Amniotic epithelial cell (primary cell): ENCODE measurements at regions not wholly inside any gene's neighbourhood (a gene's known extent, or its start where the extent isn't known, plus 50 kb on each side); places are given as distances from the start of the nearest gene placed in this dataset.
A peak's percentile ranks its signal among the peaks of the same experiment; 100 is the strongest.

Experiments used
- DNase-seq: peaks from one replicate; pipeline ENCODE4 v3.0.0-alpha.2; 2010; ENCODE audit warnings: low read depth

DNA sequence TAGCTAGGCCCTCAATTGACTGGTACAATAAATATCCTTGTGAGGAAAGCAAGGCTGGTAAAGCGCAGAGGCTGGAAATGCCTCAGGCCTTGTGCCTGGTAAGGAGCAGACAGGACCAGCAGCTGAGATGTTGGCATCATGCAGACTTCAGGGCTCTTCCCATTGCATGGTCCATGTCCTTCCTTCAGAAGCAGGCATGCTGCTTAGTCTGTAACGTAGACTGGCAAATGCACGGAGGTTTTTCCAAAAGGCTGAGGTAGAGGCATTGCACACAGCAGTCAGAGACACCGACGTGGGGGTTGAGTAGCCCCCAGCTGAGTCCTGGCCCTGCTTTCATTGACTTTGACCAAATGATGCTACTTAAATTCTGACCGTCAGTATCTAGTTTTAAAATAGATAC, 87.1 kb downstream of the ADRB2 start:
- no peak for DNase-seq

DNA sequence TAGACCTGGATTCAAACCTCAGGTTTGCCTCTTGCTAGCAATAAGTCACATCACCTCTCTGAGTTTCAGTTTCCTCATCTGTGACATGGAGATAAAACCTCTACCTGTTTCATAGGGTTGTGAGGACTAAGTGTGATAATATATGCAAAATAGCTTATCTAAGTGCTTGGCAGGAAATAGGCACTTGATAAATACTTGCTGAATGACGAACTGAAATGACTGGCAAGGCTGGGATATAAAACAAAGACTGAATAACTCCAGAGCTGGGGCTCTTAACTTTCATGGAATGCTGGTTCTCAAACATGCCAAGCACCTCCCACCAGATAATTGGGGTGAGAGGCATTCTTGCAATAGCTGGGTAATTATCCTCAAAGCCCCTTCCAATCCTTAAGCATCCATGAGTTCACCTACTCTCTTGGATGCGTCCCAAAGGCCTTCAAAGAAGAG, 87.6 kb downstream of the ADRB2 start:
- peak; percentile 83 for DNase-seq

DNA sequence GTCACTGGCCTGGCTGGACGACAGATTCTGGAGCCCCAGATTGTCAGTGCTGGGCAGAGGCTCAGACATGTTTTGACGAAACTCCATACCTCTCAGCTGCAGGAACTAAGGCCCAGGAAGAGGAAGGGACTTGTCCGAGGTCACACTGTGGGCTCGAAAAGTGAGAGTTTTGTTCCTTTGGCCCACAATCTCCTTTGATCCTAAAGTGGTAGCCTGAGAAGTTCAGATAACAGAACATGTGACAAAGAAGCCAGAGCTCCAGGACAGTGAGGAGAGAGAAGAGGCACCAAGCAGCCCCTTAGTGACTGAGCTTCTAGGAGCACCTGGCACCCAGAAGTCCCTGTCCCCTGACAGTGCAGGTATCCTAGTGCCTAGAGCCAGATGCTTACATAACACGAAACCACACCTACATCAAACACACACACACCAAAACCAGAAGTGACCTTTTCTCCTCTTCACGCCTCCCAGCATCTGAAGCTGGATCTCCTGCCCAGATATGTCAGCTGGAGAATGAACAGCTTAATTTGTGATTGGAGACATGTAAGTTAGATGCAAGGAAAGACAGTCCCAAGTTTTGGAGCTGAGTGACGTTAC, 88.9 kb downstream of the ADRB2 start:
- no peak for DNase-seq

DNA sequence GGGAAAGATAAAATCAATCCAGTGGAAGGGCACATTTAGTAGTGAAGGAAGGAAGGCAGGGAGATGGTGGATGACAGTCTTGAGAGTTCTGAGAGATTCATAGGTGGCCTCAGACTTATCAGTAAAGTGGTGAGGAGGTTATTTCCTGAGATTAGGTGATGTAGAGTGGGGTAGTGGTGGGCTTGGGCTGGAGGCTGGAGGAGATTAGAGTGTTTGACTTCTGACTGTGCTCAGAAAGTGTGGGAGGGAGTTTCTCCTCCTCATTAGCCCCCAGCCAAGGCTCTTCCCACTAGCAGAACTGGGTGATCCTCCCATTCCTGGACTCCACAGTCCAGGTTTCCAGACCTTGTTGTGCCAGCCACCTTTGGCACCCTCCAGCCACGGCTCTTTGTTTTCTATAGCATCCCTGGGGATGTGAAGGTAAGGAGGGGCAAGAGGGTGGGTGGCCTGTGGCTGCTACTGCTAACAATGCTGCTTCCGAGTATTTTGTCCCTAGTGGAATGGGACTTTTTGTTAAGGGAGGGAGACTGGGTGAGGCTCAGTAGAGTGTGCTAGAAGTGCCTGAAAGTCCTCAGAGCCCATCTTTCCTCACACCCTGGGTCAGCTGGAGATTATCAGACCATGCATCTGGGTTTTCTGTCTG, 94.4 kb downstream of the ADRB2 start:
- DNase-seq = peak; percentile 3

DNA sequence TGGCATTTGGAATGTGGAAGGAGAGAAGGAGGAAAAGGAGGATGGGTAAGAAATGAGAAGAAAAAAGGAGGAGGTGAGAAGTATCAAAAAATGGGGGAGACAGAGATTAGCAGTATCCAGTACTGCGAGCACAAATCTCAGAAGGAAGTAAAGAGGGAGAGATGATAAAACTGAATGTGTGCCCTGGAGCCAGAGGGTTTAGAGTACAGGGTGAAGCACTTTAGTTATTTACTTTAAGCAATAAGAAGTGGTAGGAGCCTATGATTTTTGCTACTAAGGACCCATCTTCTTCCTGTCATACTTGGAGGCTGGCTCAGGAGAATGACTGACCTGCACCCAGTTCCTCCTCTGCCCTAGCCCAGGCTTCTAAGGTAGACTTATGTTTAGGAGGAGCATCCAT, 94.9 kb downstream of the ADRB2 start:
- DNase-seq = no peak

DNA sequence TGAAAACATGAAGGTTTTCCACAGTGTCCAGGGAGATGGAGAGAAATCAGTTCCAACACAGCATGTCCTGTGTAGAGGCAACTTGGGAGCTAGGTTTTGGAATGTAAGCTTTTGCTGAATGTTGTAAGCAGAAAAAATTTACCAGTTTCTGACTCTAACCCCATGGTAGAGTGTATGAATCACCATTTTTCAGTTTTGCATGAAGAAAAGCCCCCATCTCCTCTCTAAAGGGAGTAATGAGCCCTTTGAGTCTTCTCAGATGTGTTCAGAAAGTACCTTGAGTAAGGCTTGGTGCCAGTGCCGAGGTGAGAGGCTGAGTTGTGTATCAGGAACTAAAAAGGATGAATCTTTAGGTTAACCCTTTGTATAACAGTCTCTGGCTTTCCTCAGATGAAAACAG, 96.2 kb downstream of the ADRB2 start:
- DNase-seq = no peak

DNA sequence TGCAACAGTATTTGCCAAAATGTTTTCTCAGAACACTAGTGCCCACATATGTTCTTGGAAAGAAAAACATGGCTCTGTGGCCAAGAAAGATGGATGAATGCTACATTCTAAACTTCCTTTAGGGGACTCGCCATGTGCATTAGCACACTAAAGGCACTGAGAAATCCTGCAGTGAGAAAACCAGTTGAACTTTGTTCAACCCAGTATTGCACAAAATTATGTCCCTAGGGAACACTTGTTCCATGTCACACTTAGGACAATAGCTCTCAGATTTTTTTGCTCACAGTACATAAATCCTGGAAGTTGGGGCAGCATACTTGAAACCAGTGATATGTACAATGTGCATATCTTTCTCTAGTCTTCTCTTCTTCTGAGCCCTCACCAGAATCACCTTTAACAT, 96.6 kb downstream of the ADRB2 start:
- no peak for DNase-seq

DNA sequence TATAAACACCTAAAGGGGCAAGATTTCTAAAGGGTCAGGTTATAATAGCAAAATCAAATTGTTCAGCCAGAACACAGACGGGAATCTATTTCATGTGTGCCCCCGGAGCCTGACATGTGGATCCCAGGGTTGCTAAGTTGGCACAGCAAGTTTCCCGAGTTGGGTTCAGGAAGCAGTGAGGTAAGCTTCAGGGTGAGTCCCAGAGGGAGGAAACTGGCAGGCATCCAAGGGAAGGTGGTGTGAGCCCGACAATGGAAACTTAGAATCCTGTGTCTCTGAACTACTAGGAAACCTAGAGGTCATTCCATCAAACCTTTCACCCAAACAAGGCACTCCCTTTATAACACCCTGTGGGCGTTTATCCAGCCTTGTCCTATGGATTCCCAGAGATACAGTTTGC, 98.4 kb downstream of the ADRB2 start:
- no peak for DNase-seq

DNA sequence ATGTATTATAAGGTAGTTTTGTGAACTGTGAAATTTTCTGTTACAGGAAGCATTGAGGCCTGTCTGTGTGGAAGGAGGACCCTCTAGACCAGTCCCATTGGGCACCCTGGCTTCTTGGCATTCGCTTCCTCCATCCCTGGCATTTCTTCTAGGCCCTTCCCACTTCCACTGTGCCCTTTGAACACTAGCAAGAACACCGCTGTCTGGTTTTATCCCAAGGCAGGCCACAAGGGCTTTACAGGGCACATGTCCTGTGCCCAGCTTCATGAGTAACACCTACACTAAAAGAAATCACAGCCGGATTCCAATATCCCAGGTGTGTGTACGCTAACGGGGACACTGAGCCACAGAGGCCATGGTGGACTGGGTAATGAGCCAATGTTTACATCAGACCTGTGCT, 99.8 kb downstream of the ADRB2 start:
- no peak for DNase-seq

DNA sequence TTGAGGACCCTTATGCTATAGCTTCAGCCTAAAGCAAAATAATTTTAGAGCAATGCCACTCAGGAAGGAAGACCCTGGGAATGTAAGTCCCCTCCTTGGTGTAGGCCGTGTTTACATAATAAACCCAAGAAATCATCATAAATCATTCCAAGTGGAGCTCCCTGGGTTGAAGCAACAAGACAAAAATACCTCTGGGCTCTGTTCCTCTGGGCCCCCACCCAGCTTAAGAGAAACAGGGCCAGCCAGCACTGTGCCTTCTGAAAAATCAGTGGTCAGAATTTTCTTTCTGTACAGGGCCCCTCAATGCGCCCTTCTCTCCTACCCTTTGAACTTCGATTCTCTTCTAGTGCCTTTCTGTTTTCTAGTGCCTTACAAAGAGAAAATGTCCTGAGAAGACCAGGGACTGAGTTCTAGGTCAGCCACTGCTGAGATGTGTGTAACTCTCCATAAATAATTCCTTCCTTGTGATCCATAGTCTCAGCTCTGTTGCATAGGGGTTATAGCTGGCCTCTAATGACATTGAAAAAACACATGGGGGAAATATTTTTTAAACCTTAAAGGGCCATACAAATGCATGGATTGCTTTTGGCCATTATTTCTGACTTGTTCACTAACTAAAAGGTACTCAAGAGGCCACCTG, 101.0 kb downstream of the ADRB2 start:
- DNase-seq = no peak

DNA sequence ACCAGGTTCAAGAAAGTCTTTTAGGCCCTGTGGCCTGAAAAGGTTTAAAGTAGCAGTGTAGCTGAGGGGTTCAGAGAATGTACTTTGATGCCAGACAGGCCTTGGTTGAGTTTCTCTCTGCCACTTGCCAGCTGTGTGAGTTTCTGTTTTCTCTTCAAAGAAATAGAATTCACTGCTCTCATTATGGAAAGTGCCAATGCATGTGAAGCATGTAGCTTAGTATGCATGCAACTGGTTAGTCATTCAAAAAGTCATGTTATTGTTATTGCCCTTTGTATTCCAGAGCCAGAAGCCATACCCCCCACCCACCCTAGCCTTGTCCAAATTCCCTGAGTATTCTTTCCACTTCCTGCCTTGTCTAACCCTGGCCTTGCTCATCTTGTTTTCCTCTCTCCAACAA, 101.7 kb downstream of the ADRB2 start:
- no peak for DNase-seq

DNA sequence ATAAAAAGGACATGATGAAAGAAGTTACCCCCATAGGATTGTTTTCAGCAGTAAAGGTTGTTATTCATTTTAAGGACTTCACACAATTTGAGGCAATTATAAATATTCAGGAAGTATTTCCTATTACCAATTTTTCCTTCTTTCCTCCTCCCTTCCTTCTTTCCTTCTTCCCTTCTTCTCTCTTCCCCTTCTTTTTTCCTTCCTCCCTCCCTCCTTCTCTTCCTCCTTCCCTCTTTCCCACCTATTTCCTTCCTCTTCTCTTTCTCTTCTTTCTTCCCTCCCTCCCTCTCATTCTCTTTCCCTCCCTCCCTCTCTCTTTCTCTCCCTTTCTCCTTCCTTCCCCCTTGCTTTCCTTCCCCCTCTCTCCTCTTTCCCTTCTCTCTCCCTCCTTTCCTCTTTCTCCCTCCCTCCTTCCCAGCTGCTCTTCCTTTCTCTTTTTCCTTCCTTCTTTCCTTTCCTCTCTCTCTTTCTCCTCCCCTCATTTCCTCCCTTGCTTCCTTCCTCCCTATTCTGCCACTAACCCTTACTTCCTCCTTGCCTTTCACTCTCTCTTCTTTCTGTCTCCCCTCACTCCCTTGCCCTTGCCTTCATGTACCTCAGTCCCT, 105.1 kb downstream of the ADRB2 start:
- DNase-seq = no peak

DNA sequence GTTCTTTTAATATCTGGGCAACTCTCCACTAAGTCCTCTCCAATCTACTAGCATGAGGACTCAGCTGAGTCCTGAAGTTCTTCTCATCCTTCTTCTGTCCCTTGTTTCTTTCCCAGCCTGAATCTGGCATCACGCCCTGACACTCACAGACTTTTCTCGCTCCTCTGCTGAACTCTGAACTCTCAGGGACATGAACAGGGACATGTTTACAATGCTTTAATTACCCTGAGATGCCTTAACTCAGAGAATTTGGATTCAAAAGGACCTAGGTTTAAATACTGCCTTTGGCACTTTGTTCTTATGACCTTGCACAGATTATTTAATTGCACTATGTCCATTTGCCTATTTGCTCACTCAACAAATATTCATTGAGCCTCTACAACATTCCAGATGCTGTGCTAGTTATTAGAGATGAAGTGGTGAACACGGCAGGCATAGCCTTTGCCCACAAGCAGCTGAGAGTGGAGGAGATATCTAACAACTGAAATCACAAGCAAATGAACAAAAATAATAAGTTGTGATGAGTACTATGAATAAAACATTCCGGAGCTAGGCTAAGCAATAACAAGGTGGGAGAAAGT, 106.0 kb downstream of the ADRB2 start:
- no peak for DNase-seq

DNA sequence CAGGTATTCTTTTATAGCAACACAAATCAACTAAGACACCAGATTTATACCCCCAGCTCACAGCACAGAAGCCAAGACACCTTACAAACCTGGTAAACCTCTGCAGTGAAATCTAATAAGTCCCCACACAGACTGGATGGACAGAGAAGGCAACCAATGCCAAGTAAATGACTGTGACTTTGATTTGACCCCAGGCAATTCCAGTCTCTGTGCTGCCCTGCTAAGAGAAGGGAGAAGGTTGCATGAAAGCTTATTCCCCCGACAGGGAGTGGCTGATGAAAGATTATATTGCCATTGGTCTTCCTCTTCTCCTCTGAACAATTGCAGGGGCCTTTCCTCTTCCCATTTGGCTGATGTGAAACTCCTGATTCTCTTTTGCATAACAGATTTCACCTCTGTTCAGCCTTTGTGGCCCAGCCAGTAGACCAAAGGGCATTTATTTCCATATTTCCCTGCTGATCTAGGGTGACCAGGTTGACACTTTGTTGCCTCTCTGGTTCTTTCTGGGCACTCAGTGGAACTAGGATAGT, 107.6 kb downstream of the ADRB2 start:
- no peak for DNase-seq

DNA sequence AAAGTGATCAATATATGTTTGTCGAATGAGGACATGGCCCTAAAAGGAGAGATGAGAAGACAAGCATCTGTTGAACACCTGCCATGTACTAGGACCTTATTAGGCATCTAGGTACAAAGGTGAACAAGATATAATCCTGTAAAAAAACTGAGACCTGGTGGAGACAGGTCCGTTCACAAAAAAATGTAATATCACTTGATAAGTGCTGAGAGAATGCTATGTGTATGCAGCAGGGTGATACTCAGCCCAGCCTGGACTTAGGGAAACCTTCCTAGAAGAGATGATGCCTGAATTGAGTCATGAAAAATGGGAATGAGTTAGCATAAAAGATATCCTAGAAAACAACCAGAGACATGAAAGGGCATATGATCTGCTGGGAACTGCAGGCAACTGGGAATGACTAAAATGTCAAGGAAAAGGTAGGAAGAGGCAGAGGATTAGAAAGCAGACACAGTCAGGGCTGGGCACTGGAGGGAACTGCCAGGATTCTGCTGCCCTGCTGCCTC, 108.5 kb downstream of the ADRB2 start:
- peak; percentile 10 for DNase-seq

DNA sequence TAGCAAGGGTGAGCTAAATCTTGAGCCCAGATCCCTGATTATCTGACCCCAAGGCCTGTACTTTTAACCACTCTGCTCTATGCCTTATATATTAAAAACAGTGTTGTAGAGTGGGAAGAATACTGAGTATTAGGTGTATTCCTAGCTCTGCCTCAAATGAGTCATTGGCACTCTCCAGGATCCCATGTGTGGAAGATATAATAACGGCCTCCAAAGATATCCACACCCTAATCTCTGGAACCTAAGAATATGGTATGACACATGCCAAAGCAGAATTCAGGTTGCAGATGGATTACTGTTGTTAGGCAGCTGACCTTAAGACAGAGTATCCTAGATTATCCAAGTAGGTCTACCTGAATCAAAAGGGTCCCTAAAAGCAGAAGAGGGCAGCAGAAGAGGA, 110.8 kb downstream of the ADRB2 start:
- DNase-seq = no peak

DNA sequence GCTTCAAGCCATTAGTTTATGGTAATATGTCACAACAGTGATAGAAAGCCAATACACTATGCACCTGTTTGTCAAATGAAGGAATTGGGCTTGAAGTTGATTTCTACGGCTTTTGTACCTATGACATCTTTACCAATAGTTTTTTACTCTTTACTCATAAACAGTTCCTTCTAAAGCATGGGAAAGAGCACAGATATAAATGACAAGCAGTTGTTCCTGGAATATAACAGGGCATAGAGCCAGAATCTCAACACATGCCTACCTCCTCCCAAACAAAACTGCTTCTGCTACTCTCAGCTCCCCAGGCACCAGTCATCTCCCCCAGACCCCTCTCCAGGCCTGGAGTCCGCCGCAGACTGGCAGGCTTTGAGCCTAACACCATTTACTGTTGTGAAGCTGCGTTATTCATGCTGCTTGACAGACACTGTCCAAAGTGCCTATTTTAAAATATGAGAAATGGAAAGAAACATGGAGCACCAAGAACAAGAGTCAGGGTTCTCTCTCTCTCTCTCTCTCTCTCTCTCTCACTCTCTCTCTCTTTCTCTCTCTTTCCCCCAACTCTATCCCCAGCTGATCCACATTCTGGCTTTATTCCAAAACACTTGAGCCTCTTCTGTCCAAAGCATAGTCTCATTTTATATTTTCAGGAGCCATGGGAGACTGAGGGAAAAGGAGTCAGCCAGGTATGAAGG, 111.6 kb downstream of the ADRB2 start:
- DNase-seq = no peak

DNA sequence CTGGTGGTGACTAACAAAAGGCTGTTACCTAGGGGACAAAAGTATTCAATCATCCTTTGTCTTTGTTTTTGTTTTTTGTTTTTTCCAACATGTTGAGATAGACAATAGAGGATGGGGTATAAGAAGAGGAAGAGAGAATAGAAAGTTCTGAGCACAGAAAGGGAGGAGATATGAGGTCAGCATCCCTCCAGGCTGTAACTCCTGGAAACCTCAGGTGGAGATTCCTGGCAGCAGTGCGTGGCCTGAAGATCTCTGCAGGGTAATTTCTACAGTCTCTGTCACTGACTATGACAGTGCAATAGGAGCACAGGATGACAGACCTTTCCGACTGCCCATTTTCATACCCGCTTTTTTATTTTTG, 112.1 kb downstream of the ADRB2 start:
- no peak for DNase-seq

DNA sequence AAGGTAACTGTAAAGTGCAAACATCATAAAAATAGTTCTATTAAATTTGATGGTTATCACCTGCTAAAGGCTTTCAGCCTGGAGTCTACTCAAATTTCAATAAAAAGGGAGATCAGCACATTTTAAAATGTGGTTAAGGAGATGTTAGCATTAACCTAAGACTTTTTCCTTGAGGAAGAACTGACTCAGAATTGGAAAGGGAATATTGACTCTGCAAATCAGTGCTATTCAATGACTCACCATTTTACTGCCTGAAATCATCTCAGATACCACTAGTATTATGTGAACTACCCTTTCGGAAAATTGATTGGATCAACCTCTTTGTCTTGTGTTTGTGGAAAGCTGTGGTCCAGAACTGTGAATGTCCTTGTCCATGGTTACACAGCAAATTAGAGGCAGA, 113.3 kb downstream of the ADRB2 start:
- no peak for DNase-seq

DNA sequence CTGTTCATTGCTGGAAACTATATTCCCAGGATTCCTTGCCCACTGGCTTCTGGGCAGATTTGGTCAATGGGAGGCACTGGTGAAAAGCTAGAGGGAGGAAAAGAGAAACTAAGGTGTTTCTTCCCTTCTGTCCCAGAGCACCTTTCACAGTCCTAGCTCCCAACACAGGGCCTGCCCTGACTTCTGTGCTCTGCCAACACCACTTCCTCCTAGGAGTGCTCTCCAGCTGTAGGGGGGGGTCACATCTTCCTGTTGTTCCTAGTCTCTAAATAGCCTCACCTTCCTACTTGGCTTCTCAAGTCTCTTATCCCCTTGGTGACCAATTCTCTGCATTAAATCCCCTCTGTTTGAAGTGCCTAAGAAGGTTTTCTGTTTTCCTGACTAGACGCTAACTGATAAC, 115.4 kb downstream of the ADRB2 start:
- DNase-seq = no peak

DNA sequence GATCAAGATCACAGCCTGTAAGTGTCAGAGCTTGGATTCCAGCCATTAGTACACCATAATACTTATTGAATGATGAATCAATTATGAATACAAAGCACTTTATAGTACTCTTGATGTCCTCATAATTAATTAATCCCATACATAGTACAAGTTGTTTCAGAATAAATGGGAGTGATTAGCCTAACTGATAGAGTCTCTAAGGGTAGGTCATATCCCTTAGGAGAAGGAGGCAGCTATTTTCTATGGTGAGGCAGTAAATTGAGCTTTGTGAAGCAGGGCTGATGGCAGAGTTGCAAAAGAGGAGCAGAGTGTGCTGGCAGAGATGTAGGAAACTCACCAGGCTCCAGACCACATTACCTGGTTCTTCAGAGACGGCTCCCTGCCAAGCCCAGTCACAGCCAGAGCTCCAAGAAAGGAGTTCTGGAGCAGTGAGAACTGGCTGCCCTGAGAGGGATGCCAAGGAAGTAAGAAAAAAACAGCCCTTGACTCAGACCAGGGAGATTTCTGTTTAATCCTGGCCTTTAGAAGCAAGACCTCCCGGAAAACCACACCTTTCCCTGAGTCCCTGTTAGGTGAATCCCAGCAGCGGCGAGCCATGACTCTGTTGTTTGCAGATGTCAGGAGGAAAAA, 112.9 kb downstream of the SH3TC2 start:
- peak; percentile 23 for DNase-seq

DNA sequence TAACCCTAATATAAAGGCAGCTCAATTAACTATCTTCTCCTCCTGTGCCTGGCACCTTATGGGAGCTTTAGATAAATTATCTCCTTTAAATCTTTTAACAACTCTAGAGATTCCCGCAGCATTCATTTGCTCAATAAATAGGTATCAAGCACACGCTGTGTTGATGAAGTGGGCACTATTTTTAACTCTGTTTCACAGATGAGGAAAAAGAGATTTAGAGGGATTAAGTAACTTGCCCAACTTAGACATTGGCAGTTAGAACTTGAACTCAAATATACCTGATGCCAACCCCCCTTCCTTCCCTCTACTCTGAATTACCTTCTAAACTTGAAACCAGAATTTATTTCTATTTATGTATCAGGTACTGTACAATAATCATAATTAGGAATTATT, 112.4 kb downstream of the SH3TC2 start:
- DNase-seq = no peak
